ENCODE measurements at regions not wholly inside any gene's neighbourhood (a gene's known extent, or its start where the extent isn't known, plus 50 kb on each side); places are given as distances from the start of the nearest gene placed in this dataset.

GRCh38 chr4:33390976-33391375 is 2670.8 kb downstream of the PCDH7 start:
- no peak for FAIRE-seq
- H3K9ac ChIP-seq (replicated peaks in 1 of 4; ENCODE audit: extremely low read depth in 1 of 4, low read depth in 3 of 4, low read length in 3 of 4) = no peak overlapping the region
- H4K5ac ChIP-seq (ENCODE audit: insufficient read length, low read depth, low read length) = no peak overlapping the region
- POLR2A ChIA-PET (ENCODE audit: partially characterized antibody) = no interaction called here
- H4K91ac ChIP-seq (replicated peaks; ENCODE audit: insufficient read length, low read length) = no peak overlapping the region
- H2BK15ac ChIP-seq (ENCODE audit: low read length) = no peak overlapping the region
- 88% methylated on average over 3 of the region's 3 CpGs; no CpG with 5 or more reads in 1 of the 2 experiments for WGBS, 2 experiments (ENCODE audit: extremely low coverage in 1 of 2, insufficient coverage in 1 of 2, insufficient read length in 1 of 2, insufficient replicate concordance in 2 of 2, low coverage in 1 of 2, low lambda C conversion rate in 2 of 2, missing lambda C conversion rate in 1 of 2)
- no peaks in the 10 kb centered on the region for H3K36me3 ChIP-seq (ENCODE audit: control insufficient read depth in 2 of 4, insufficient read depth in 4 of 4, low read length in 3 of 4)
- no peaks in the 10 kb centered on the region for H4K20me1 ChIP-seq (replicated peaks in 1 of 2; ENCODE audit: control insufficient read depth in 1 of 2, insufficient read depth in 2 of 2, low read length in 2 of 2)
- no peak overlapping the region for H3K4me2 ChIP-seq (ENCODE audit: insufficient read depth in 1 of 2, low read depth in 2 of 2, low read length in 2 of 2)
- no peak overlapping the region for H2BK20ac ChIP-seq (ENCODE audit: low read length)
- H3K23ac ChIP-seq (ENCODE audit: insufficient read length) = no peak overlapping the region
- no peaks in the 10 kb centered on the region for H3K79me1 ChIP-seq (ENCODE audit: low read depth, low read length)
- H3K27ac ChIP-seq (ENCODE audit: low read depth, low read length) = no peak overlapping the region
- no peak overlapping the region for H2AK5ac ChIP-seq (ENCODE audit: low read depth, low read length)
- H3K14ac ChIP-seq (ENCODE audit: insufficient read length) = no peak overlapping the region
- no peak overlapping the region for H3K56ac ChIP-seq (replicated peaks; ENCODE audit: insufficient read length, low read depth, low read length)
- no peaks in the 10 kb centered on the region for H3K9me3 ChIP-seq (ENCODE audit: insufficient read depth in 2 of 2, low read depth in 1 of 2, low read length in 1 of 2)
- no peak overlapping the region for H2BK12ac ChIP-seq (ENCODE audit: low read depth, low read length)
- no peak overlapping the region for H3K4me3 ChIP-seq (ENCODE audit: extremely low read depth in 1 of 4, insufficient read depth in 2 of 4, low read depth in 3 of 4, low read length in 4 of 4)
- no peak overlapping the region for H3K18ac ChIP-seq (ENCODE audit: extremely low read depth, low read length)
- no peak for DNase-seq (ENCODE audit: low read depth in 1 of 2, low spot score in 2 of 2)
- H2AFZ ChIP-seq (ENCODE audit: low read length) = no peak overlapping the region
- H2BK120ac ChIP-seq (replicated peaks; ENCODE audit: low read depth, low read length) = no peak overlapping the region
- no peaks in the 10 kb centered on the region for H3K4me1 ChIP-seq (replicated peaks in 1 of 4; ENCODE audit: control insufficient read depth in 3 of 4, insufficient read depth in 4 of 4, low read length in 3 of 4)
- no peak overlapping the region for H2BK5ac ChIP-seq (ENCODE audit: low read depth, low read length)
- no peaks in the 10 kb centered on the region for H3K79me2 ChIP-seq (ENCODE audit: control insufficient read depth in 1 of 2, insufficient read depth in 2 of 2, low read length in 2 of 2)
- no peaks in the 10 kb centered on the region for H3K27me3 ChIP-seq (replicated peaks in 1 of 4; ENCODE audit: control insufficient read depth in 3 of 4, extremely low read depth in 1 of 4, insufficient read depth in 3 of 4, low read length in 3 of 4)
- H4K8ac ChIP-seq (ENCODE audit: extremely low read depth, insufficient read depth, low read length) = no peak overlapping the region
- H3K23me2 ChIP-seq (ENCODE audit: low read depth, low read length) = peaks cover 1% of the 10 kb centered on the region; the same call in 1 of the 2 replicates
- TF ChIP-seq SP1 (IDR thresholded peaks at IDR 0.05; ENCODE audit: low read depth, low read length) = no peak
- no peak for TF ChIP-seq NANOG (IDR thresholded peaks at IDR 0.05; ENCODE audit: insufficient read depth, low read depth, low read length, poor library complexity, severe bottlenecking)
- TF ChIP-seq SP2 (IDR thresholded peaks at IDR 0.05; ENCODE audit: low read length) = no peak
- no peak for TF ChIP-seq PHF8 (conservative IDR thresholded peaks at IDR 0.05; ENCODE audit: low read depth, low read length)
- no peak for TF ChIP-seq SRF (IDR thresholded peaks at IDR 0.05; ENCODE audit: low read depth, low read length)
- TF ChIP-seq CEBPB (IDR thresholded peaks at IDR 0.05; ENCODE audit: low read depth, low read length) = no peak
- no peak for TF ChIP-seq SAP30 (IDR thresholded peaks at IDR 0.05; ENCODE audit: insufficient read depth, insufficient replicate concordance, low read length)
- no peak for TF ChIP-seq HDAC2 (IDR thresholded peaks at IDR 0.05; ENCODE audit: borderline replicate concordance in 1 of 2, low read depth in 2 of 2, low read length in 2 of 2)
- no peak for TF ChIP-seq SP4 (IDR thresholded peaks at IDR 0.05; ENCODE audit: low read length)
- TF ChIP-seq POLR2AphosphoS5 (IDR thresholded peaks at IDR 0.05; ENCODE audit: low read depth, low read length) = no peak
- TF ChIP-seq YY1 (IDR thresholded peaks at IDR 0.05; ENCODE audit: low read depth, low read length) = no peak
- H3K4ac ChIP-seq (replicated peaks; ENCODE audit: insufficient read length, low read depth, low read length) = no peak overlapping the region
- CTCF ChIA-PET (ENCODE audit: partially characterized antibody) = no interaction called here
